Liver (tissue), 8 donors: ENCODE measurements at regions not wholly inside any gene's neighbourhood (a gene's known extent, or its start where the extent isn't known, plus 50 kb on each side); places are given as distances from the start of the nearest gene placed in this dataset.

Experiments
- DNase-seq: peaks from one replicate; pipeline ENCODE4 v3.0.0-alpha.2; 2017; ENCODE audit warnings: low spot score
- H3K27ac ChIP-seq, 2 donors: one replicate each; pipeline ENCODE4 v1.7.0; 2013; ENCODE audit warnings: inconsistent platforms in 2 of 2, low read length in 2 of 2, control low read depth in 1 of 2, low read depth in 1 of 2, mild to moderate bottlenecking in 1 of 2
- H3K27me3 ChIP-seq, 4 donors: one replicate each; pipeline versions ENCODE4 v1.6.1 to v1.7.0; 2013; ENCODE audit warnings: low read length in 3 of 4, inconsistent platforms in 1 of 4, mild to moderate bottlenecking in 1 of 4, moderate library complexity in 1 of 4; ENCODE audit not compliant: control insufficient read depth in 4 of 4, insufficient read depth in 4 of 4
- H3K36me3 ChIP-seq, 4 donors: one replicate each; pipeline versions ENCODE4 v1.6.1 to v1.7.0; 2013; ENCODE audit warnings: low read length in 3 of 4, mild to moderate bottlenecking in 3 of 4, low read depth in 1 of 4, moderate library complexity in 1 of 4; ENCODE audit not compliant: control insufficient read depth in 4 of 4, insufficient read depth in 3 of 4
- H3K4me1 ChIP-seq, 4 donors: one replicate each; pipeline versions ENCODE4 v1.6.1 to v1.7.0; 2013; ENCODE audit warnings: low read length in 3 of 4, mild to moderate bottlenecking in 3 of 4, moderate library complexity in 1 of 4; ENCODE audit not compliant: control insufficient read depth in 4 of 4, insufficient read depth in 4 of 4
- H3K4me3 ChIP-seq, 3 donors: one replicate each; pipeline versions ENCODE4 v1.6.1 to v1.7.0; 2013; ENCODE audit warnings: low read length in 3 of 3, control low read depth in 1 of 3, low read depth in 1 of 3, mild to moderate bottlenecking in 1 of 3
- H3K9ac ChIP-seq, 2 donors: one replicate each; pipeline ENCODE4 v1.7.0; 2013; ENCODE audit warnings: low read length in 2 of 2, mild to moderate bottlenecking in 2 of 2, moderate library complexity in 2 of 2, control low read depth in 1 of 2, low read depth in 1 of 2
- H3K9me3 ChIP-seq, 4 donors: one replicate each; pipeline versions ENCODE4 v1.6.1 to v1.7.0; 2013; ENCODE audit warnings: low read length in 3 of 4; ENCODE audit not compliant: control insufficient read depth in 4 of 4
- EGR1 ChIP-seq, 2 donors: IDR thresholded peaks; 2 replicates each; pipeline ENCODE4 v1.6.1; 2016 to 2018; ENCODE audit warnings: antibody characterized with exemption in 2 of 2, low read depth in 2 of 2
- FOXA1 ChIP-seq: IDR thresholded peaks from 2 replicates; pipeline ENCODE4 v1.6.1; 2016; ENCODE audit warnings: antibody characterized with exemption
- FOXA2 ChIP-seq: IDR thresholded peaks from 2 replicates; pipeline ENCODE4 v1.6.1; 2016; ENCODE audit warnings: antibody characterized with exemption
- HNF4A ChIP-seq, 2 donors: conservative IDR thresholded peaks; 2 replicates each; pipeline ENCODE4 v1.6.1; 2016; ENCODE audit warnings: antibody characterized with exemption in 2 of 2, mild to moderate bottlenecking in 2 of 2
- HNF4G ChIP-seq: IDR thresholded peaks from 2 replicates; pipeline ENCODE4 v1.6.1; 2016; ENCODE audit warnings: antibody characterized with exemption
- JUND ChIP-seq, 2 donors: IDR thresholded peaks; 2 replicates each; pipeline ENCODE4 v1.6.1; 2016; ENCODE audit warnings: antibody characterized with exemption in 2 of 2
- NR2F2 ChIP-seq: IDR thresholded peaks from 2 replicates; pipeline ENCODE4 v1.6.1; 2016; ENCODE audit warnings: antibody characterized with exemption
- RXRA ChIP-seq, 2 donors: IDR thresholded peaks; 2 replicates each; pipeline ENCODE4 v1.6.1; 2017 to 2018; ENCODE audit warnings: antibody characterized with exemption in 2 of 2, mild to moderate bottlenecking in 1 of 2
- TAF1 ChIP-seq: conservative IDR thresholded peaks from 2 replicates; pipeline ENCODE4 v1.6.1; 2016; ENCODE audit warnings: antibody characterized with exemption, mild to moderate bottlenecking
- YY1 ChIP-seq: IDR thresholded peaks from 2 replicates; pipeline ENCODE4 v1.6.1; 2016; ENCODE audit warnings: antibody characterized with exemption, mild to moderate bottlenecking
- WGBS: extraction: QIAGEN DNeasy Blood & Tissue Kit; methylation state at CpG from one replicate; pipeline ENCODE4 v1.1.7; 2013; 5-methylcytosine and 5-hydroxymethylcytosine counted together
- TF ChIP-seq, protein P1 (sequence below): IDR thresholded peaks from 2 replicates; pipeline ENCODE4 v1.6.1; 2016; ENCODE audit warnings: antibody characterized with exemption
- TF ChIP-seq, protein P2 (sequence below): fragments of 150-350 bp; IDR thresholded peaks from 2 replicates; pipeline ENCODE4 v1.5.1; 2017; ENCODE audit warnings: improper control_type of control experiment, low read depth, low read length; ENCODE audit not compliant: missing input control
- TF ChIP-seq, protein P3 (sequence below): IDR thresholded peaks from 2 replicates; pipeline ENCODE4 v1.6.1; 2016; ENCODE audit warnings: antibody characterized with exemption
- donor health status: healthy.
- donor health status: healthy.
- donor health status: healthy.
- donor health status: healthy.
- donor health status: healthy.

DNA sequence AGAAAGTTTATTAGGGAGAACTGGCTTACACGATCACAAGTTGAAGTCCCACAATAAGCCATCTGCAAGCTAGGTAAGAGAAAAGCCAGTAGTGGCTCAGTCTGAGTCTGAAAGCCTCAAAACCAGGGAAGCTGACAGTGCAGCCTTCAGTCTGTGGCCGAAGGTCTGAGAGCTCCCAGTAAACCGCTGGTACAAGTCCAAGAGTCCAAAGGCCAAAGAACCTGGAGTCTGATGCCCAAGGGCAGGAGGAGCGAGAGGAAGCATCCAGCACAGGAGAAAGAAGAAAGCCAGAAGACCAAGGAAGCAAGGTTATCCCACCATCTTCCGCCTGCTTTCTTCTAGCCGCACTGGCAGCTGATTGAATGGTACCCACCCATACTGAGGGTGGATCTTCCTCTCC lies 97.3 kb upstream of the FBN2 start:
- Histone ChIP-seq H3K9me3 (no peaks in the 10 kb centered on the region), H3K27ac (no peak overlapping the region), H3K4me1 (no peaks in the 10 kb centered on the region), H3K4me3 (no peak overlapping the region), H3K36me3 (no peaks in the 10 kb centered on the region), H3K27me3 (peaks cover 0 to under 1% (median 0%) of the 10 kb centered on the region in 4 donors), H3K9ac (no peak overlapping the region)
- TF ChIP-seq TAF1 (no peak), JUND (IDR thresholded peaks at IDR 0.05) (no peak), HNF4A (conservative IDR thresholded peaks at IDR 0.05) (peak; percentile 14 to 58)
- 64% methylated on average over 6 of the region's 6 CpGs for WGBS
- DNase-seq = no peak

DNA sequence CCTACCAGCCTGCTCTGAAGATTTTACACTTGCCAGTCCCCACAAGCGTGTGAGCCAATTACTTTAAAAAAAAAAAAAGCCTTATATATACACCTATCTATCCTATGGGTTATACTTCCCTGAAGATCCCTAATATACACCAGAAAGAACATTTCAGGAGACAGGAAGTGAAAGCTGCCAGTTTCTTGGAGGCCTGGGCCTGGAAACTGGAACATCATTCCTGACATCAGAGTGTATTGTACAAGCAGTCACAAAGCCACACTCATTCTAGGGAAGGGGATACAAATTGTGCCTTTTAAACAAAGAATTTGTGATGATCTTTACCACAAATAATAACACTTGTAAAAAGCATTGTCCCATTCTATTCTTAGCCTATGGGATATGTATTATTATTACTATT lies 98.3 kb upstream of the FBN2 start:
- Histone ChIP-seq H3K27ac (no peak overlapping the region), H3K4me1 (no peaks in the 10 kb centered on the region), H3K4me3 (no peak overlapping the region), H3K27me3 (peaks cover 0 to 4% (median 0%) of the 10 kb centered on the region in 4 donors), H3K36me3 (no peaks in the 10 kb centered on the region), H3K9ac (no peak overlapping the region), H3K9me3 (no peaks in the 10 kb centered on the region)
- DNase-seq = no peak
- WGBS = 69% methylated on average over 1 of the region's 1 CpG
- TF ChIP-seq, protein P1, sequence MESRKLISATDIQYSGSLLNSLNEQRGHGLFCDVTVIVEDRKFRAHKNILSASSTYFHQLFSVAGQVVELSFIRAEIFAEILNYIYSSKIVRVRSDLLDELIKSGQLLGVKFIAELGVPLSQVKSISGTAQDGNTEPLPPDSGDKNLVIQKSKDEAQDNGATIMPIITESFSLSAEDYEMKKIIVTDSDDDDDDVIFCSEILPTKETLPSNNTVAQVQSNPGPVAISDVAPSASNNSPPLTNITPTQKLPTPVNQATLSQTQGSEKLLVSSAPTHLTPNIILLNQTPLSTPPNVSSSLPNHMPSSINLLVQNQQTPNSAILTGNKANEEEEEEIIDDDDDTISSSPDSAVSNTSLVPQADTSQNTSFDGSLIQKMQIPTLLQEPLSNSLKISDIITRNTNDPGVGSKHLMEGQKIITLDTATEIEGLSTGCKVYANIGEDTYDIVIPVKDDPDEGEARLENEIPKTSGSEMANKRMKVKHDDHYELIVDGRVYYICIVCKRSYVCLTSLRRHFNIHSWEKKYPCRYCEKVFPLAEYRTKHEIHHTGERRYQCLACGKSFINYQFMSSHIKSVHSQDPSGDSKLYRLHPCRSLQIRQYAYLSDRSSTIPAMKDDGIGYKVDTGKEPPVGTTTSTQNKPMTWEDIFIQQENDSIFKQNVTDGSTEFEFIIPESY = no peak
- TF ChIP-seq HNF4A (conservative IDR thresholded peaks at IDR 0.05) = no peak
- no peak for TF ChIP-seq FOXA2
- TF ChIP-seq, protein P2, sequence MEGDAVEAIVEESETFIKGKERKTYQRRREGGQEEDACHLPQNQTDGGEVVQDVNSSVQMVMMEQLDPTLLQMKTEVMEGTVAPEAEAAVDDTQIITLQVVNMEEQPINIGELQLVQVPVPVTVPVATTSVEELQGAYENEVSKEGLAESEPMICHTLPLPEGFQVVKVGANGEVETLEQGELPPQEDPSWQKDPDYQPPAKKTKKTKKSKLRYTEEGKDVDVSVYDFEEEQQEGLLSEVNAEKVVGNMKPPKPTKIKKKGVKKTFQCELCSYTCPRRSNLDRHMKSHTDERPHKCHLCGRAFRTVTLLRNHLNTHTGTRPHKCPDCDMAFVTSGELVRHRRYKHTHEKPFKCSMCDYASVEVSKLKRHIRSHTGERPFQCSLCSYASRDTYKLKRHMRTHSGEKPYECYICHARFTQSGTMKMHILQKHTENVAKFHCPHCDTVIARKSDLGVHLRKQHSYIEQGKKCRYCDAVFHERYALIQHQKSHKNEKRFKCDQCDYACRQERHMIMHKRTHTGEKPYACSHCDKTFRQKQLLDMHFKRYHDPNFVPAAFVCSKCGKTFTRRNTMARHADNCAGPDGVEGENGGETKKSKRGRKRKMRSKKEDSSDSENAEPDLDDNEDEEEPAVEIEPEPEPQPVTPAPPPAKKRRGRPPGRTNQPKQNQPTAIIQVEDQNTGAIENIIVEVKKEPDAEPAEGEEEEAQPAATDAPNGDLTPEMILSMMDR = no peak
- TF ChIP-seq RXRA (IDR thresholded peaks at IDR 0.05) = no peak
- TF ChIP-seq FOXA1 = no peak
- TF ChIP-seq EGR1 (IDR thresholded peaks at IDR 0.05; ENCODE audit: low read depth in 2 of 2) = no peak
- TF ChIP-seq TAF1 = no peak
- no peak for TF ChIP-seq YY1
- TF ChIP-seq JUND (IDR thresholded peaks at IDR 0.05) = no peak
- TF ChIP-seq HNF4G = no peak
- TF ChIP-seq, protein P3, sequence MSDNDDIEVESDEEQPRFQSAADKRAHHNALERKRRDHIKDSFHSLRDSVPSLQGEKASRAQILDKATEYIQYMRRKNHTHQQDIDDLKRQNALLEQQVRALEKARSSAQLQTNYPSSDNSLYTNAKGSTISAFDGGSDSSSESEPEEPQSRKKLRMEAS = no peak
- TF ChIP-seq NR2F2 = no peak

DNA sequence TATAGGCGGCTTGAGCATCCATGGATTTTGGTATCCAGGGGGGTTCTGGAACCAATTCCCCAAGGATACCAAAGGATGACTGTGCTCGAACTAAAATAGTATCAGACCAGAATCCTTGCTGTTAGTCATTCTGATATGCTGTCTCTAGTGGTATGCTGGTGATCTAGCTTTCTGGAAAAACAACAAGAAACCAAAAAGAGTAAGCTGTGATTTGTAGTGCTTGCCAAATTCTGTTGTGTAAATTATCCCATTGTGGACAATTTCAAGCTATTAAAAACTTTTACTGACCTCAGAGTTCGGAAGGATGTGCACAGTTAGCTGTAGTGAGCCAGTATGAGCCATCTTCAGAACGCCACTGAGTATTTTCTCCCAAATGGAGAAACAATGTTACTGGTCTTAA lies 99.0 kb upstream of the FBN2 start:
- no peaks in the 10 kb centered on the region for H3K9me3 ChIP-seq
- no peaks in the 10 kb centered on the region for H3K36me3 ChIP-seq
- H3K9ac ChIP-seq = no peak overlapping the region
- no peak overlapping the region for H3K4me3 ChIP-seq
- no peak for DNase-seq
- WGBS = 66% methylated on average over 4 of the region's 4 CpGs
- H3K27me3 ChIP-seq = peaks cover 0 to 4% (median 0%) of the 10 kb centered on the region in 4 donors
- H3K27ac ChIP-seq = no peak overlapping the region
- H3K4me1 ChIP-seq = no peaks in the 10 kb centered on the region
- no peak for TF ChIP-seq YY1
